ENCODE measurements at regions not wholly inside any gene's neighbourhood (a gene's known extent, or its start where the extent isn't known, plus 50 kb on each side); places are given as distances from the start of the nearest gene placed in this dataset.

DNA sequence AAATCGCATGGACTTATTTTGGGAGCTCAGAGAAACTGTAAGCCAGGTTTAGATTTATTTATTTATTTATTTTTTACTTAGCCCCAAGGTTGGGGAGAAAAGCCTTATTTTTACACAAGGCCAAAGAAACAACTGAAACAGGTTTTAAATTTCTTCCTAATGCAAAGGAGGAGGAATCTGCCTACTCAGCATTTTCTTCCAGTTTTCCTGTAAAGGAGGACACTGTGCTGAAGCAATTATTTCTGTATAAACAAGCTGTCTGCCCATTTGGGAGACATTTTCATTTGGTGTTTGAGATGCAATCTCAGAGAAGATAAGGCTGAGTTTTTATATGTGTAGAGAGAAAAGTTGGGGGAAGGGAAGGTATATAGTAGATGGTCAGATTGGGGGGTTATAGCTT, 125.0 kb downstream of the ETAA1 start:
- no peak for DNase-seq

DNA sequence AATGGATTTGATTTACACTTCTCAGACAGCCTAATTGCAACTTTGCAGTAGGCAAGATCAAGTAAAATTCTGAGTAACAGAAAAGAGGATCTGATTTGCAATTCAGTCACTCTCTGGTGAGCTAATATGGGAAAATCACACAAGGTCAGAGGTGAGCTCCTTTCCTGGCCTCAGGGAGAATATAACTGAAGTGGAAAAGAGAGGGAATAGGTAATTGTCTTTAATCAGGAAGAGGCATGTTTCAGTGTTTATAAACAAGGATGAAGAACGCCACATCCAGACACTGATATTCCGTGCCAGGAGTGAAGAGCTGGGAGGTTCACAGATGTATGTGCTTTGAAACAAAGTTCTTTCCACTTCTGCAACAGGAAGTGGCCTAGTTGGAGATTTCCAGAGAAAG, 127.1 kb downstream of the ETAA1 start:
- no peak for DNase-seq

DNA sequence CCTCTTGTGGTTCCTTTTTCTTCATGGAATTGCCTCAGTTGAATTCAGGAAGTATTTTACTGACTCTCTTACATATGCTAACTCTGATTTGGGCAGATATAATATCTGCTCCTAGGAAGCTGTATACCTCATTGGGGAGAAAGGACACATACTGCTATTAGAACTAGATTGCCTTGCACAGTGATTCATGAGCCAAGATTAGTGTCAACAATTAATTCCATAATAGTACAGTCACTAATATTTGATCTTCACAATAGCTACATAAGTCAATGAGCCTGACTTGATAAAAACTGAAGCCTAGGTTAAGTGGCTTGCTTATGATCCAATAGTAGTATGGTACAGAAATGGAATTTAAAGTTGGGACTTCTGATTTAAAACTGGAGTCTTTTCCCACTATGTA, 127.6 kb downstream of the ETAA1 start:
- DNase-seq = no peak

DNA sequence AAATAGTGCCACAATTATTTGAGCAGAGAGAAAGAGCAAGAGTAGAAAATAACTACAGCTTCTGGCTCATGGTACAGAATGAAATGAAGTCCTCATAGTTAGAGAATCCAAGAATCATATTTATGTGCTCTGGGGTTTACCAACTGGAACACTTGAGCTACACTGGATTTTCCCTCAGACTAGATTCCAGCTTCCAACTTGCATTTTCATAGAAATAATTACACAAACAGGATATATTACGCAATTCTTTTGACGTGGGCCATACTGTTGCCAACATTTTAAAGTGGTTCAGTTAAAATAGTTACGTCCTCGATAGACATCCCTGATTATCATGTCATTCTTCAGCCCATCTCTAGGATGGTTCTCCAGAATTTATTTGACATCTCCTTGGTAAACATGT, 129.2 kb downstream of the ETAA1 start:
- no peak for DNase-seq

DNA sequence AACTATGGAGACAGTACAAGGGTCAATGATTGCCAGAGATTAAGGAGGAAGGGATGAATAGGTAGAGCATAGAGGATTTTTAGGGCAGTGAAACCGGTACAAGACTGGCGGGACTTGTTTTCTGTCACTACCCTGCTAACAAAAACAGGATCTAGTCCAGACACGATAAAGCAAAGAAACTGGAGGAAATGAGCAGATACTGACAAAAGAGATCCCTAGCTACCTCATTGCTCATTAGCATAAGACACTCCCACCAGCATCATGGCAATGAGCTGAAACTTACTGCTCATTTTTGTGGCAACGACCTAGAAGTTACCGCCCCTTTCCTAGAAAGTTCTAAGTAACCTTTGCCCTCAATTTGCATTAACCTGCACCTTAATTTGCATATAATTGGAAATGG, 131.2 kb downstream of the ETAA1 start:
- no peak for DNase-seq

DNA sequence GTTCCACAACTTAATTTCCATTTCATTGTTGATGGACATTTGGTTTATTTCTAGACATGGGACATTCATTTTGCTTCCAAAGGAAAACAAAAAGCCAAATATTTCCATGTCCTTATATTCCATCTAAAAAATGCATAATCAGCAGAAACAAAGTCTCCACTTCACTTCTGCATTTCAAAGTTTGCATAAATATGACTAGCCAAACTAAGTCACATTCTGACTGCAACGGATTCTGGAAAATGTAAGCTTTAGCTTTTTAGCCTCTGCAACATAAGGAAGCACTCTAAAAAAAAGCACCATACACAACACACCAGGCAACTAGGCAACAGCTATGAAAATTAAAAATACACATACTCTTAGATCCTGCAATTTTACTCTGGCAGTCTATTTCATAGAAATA, 135.3 kb downstream of the ETAA1 start:
- no peak for DNase-seq

DNA sequence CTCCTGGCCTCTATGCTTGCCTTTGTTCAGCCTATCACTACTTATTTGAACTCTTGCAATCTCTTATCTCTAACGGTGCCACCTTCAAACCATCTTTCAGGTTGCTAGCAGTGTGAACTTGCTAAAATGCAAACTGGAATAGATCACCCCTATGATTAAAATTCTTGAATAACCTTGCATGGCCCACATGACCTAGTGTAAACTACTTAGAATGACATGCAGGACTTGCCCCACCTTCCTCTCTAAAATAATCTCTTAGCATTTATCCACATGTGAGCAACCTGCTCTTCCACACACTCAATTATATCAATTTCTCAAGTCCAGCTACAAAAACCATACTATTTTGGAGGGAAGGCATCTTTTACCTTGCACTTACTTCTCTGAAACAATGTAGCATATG, 137.6 kb downstream of the ETAA1 start:
- no peak for DNase-seq

DNA sequence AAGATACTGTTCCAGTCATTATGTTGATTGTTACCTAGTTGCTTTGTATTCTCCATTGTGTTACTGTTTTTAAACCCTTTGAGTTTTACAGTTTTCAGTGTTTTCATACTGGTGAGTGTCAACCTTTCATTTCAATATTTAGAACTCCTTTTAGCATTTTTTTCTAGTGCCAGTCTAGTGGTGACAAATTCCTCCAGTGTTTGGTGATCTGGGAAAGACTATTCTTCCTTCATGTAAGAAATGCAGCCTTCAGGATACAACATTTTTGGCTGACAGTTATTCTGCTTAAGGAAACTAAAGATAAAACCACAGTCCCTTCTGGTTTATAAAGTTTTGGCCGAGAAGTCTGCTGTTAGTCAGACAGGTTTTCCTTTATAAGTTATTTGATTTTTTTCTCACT, 143.8 kb downstream of the ETAA1 start:
- no peak for DNase-seq

DNA sequence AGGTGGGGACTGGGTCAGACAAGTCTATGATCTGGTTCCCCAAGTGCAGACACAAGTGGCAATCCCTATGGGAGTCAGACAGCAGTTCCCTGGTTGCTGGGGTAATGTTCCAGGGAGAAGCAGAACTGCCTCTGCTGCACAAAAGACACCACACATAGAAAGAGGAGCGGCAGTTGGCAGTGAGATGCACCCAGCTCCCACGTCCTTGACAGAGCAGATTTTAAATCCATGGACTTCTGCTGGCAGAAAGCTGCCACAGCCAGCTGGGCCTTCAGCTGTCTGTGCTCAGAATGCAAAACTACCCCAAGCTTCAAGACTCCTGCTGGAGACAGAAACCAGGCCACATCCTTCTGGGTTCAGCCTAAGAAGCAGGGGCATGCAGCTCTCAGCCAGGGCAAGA, 147.2 kb downstream of the ETAA1 start:
- no peak for DNase-seq

DNA sequence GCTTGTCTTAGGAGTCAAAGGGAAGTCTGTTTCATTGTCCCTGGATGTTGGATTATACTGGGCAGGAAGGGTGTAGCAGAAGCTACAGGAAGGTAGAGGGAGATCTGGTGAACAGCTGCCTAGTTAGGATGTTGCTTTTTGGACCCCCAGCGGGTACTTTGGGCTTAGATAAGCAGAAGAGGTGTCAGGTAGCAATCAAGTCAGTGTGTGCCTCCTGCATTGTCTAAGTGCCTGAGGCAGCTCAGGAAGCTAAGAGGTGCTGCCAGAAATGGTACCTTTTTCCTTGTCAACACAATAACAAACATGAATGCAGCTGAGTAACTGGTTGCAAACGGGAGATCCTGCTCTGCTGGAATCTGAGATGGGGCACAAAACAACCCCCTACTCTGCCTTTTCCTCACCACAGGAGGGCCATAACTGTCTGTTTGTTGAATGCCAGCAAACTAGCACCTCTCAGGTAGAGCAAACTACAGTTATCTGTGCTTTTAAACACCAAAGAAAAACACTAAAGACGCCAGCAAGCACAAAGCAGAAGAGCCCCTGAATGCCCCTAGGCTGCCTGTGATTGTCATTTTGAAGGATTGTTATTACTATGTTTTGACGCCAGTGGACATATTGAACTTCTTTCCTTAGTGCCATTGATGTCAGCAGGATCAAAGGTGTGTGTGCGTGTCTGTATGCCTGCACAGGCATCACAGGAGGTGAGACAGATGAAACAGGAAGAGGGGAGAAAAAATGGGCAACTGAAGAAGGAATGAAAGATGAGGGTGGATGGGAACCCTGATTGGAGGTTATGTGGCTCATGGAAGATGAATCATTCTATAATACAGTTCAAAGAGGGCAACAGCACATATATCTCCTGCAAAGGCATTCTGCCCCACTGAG, 151.4 kb downstream of the ETAA1 start:
- no peak for DNase-seq

DNA sequence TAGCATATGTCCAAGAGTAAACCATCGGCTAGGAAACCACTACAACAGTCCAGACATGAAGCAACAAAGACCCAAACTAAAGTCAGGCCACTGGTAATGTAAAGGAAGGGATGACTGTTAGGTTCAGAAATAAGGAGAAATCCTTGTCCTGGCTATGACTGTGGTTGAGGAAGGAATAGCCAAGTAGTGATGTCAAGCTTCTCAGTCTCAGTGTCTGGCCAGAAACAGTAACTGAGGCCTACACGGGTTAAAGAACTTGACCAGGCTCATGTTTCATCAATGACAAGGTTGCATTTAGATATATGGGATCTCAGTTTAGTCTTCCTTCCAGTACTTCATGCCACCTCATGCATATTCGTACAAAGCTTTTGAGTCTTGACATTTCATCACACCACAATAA, 162.0 kb downstream of the ETAA1 start:
- DNase-seq = no peak

DNA sequence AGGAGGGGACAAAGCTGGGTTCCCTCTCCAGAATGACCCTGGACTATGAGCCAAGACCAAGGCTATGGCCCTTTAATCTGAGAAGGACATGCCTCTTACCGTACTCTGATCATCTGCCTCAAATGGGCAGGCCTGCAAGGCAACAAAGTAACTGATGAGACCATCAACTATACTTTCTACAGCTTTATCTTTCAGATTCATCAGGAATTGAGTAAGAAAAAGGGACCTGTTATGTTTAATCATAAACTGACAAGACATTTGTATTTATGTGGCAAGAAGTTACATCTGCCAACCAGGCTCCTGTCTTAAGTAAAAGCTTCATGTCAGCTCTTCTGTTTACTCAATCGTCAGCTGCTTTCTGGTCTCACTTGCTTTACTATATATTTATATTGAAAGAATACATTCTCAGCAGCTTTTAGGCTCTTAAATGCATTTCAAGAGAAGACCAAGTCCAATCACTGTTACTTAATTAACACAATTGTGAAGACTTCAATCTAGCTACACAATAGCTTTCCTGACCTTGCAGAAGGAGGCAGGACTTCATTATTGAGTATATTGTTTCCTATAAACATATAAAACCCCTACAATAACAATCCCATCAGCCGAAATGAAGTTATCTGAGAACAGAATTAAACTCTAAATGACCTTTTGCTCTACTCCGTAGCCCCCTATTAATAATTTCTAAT, 163.8 kb downstream of the ETAA1 start:
- DNase-seq = no peak

DNA sequence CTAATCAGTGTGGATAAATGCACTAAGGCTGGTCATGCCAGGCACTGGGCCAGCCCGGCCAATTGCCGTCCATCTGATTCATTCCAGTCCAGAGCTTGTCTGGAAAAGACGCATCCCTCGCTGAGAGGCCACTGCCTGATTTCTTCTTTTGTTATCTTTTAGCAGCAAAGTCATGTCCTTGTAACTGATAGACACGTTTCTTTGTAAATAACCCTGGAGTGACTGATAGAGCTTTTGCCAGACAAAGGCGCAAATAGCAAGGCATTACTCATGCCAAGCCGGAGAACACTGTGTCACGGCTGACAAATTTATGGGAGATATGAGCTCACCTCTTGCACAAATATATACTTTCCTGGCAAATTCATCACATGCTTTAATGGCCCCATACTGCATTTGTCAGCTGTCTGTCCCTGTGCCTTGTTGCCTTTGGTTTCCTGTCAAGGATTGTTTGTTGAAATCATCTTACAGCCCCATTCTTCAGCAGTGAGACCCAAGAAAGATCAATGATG, 164.4 kb downstream of the ETAA1 start:
- DNase-seq = no peak

DNA sequence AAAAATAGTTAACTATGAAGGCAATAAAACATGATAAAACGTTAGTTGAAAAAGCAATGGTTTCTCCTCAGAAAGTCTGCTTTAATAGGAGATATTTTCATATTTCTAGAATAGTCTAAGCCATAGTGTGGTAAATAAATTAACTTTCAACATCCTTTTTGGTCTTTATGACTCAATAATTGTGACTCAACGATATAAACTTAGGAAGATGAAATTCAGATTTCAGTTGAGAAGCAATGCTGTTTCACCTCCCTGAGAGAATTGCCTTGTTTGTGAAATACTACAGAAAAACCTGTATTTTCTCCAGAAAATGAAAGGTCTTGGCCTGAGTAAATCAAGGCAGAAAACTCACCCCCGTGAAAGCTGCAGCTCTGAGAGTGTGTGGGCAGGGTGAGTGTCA, 166.9 kb downstream of the ETAA1 start:
- DNase-seq = no peak

DNA sequence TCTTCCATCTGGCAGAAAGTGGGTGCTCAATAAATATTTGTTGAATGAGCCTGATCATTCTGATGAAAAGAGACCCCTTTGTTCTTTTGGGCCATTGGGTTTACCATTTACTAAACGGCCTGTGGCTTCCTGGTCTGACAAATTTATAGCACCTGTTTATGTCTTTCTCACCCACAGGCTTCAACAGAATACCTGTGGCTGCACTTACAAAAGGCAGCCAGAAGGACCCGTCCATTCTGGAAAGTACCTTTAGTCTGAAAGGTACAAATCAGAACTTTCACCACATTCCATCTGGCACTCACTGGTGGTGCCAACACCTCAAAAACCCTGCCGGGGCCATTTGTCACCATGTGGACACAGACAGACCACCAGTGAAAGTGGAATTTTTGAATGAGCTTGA, 167.5 kb downstream of the ETAA1 start:
- no peak for DNase-seq

DNA sequence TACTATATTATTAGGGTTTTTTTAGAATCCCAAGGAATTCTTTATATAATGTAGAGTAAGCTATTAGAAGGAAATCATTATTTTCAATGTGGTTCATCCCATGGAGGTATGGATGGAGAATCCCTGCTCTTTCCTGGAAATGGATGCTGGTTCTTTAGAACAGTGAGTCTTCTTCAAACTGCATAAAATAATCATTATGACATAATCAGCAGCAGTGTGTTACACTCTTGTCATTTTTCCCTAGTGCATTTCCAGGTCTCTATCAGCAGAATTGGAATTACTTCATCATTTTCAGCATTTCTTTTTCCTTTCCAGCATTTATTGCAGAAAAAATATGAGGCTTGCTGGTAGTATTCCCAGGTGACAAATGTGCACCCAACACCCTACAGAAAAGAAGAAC, 168.1 kb downstream of the ETAA1 start:
- no peak for DNase-seq

DNA sequence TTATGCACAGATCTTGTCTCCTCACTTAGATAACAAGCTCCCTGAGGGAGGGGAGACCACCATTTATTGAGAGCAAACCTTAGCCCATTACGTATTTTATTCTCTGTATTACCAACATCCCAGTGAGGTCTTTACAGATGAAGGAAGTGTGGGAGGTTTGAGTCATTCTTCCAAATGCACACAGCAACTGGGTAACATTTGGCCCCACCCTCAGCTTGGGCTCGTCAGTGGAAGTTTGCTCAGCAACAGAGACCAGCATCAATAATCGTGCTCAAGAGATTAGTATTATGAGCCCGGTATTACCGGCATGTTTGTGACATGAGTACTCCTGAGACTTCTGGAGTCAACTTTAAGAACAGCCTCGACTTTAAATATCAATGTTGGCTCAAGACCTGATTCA, 168.6 kb downstream of the ETAA1 start:
- DNase-seq = no peak

DNA sequence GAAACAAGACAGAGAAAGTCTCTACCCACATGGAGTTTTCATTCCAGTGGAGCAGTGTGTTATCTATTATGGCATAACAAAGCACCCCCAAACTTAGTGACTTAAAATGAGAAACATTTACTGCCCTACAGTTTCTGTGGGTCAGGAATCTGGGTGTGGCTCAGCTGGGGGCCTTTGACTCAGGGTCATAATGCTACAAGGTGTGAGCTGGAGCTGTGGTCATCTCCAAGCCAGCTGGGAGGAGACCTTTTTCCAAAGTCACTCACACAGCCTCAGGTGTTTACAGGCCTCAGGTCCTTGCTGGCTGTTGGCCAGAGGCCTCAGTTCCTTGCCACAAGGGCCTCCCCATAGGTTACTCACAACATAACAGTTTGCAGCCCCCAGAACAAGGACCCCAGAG, 169.2 kb downstream of the ETAA1 start:
- no peak for DNase-seq

DNA sequence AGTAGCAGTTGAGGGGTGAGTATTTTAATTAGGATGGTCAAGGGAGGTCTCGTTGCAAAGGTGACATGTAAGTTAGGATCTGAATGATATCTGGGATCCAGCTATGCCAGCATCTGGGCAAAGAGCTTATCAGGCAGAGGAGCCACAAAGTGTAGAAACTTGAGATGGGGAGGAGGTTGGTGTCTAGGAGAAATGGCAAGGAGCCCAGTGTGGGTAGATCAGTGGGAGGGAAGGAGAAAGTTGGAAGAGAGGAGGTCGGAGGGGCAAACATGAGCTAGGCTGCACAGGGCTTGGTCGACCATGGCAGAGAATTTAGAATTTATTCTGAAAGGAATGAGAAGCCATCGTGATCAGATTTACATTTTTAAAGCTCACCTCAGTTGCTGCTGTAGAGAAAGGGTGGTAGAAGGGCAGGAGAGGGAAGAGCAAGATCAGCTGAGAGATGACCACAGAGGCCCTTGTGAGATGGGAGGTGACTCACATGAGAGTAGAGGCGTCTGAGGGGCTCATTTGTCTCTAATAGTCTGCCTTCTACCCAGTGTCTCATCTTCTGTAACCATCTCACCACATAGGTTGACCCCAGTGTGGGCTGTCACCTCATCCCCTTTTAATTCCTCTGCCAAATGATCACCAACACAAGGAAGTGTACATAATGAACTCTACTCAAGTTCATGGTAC, 170.0 kb downstream of the ETAA1 start:
- no peak for DNase-seq

DNA sequence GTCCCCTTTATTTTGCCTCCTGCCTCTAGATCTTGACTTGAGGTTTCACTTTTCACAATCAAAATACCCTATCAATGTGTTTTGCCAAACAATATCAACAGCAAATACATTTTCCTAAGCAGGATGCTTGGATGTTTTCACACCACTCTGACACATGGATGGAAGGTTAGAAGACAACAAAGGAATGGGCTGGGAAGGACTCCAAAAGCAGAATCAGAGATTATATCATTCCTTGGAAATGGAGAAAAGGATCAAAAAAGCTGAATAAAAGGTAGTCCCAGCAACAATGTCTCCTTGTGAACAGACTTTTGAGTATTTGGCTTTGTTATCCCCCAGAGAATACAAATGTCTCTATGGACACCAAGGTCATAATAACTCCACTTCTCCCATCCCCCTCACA, 170.8 kb downstream of the ETAA1 start:
- no peak for DNase-seq

DNA sequence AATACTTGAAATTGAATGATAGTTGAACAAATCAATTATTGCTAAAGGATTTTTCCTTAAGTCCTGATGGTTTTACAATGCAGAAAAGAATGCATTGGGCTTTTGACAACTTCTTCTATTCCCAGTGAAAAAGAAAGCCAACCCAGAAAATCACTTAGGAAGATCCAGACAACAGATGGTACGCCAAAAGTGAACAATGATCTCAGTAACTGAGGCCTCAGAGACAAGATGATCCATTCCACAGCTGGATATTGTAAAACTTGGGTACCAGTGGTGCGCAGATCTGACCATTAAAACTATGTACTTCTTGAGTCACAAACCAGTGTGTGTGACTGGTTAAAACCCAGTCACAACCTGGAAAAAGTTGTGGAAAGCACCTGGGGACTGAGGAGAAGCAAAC, 173.5 kb downstream of the ETAA1 start:
- DNase-seq = no peak

DNA sequence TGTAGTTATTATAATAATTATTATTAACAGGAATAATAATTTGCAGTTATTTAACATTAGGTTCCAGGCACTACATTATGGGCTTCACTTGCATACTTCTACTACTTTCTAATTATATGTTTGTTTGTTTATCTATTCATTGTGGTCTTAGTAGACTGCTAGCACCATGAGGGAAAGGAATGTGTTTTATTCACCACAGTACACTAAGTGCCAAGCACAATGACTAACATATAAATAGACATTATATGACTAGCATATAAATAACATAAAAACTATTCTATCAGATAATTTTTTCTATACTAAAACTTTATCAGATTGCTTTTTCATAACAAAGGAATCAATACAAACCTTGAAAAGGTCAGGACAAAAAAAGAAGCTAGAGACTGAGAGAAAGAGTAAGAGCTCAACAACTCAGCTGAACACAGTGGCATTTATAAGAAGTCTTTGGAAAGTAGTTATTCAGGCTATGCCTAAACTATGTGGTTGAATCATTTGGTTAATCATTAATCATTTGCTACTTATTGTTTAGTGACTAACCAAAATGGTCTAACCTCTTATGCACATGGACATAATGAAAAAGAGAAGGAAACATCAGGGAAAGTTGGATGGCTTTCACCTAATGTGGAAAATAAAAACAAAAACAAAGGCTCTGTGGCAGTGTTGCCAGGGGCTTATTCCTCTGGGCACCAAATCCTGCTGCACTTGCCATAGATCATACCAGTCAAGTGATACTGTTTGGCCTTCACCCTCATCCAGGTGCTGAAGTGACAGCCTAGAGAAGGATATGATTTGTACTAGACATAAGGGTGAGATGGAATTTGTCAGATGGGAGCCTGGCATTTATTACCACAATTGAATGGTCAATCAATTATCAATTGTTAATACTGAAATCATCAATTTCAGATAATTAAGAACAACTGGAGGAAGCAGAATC, 174.9 kb downstream of the ETAA1 start:
- no peak for DNase-seq
